H1 (cell line): ENCODE measurements at regions not wholly inside any gene's neighbourhood (a gene's known extent, or its start where the extent isn't known, plus 50 kb on each side); places are given as distances from the start of the nearest gene placed in this dataset.

Experiments
- ATF3 ChIP-seq: IDR thresholded peaks from 2 replicates; pipeline ENCODE4 v1.6.1; 2011; ENCODE audit warnings: low read depth, mild to moderate bottlenecking, low read length; ENCODE audit not compliant: insufficient read depth
- CTCF ChIP-seq, 3 experiments: IDR thresholded peaks; 1 replicate in 2 of 3; 2 replicates in 1 of 3; pipeline versions ENCODE4 v1.5.1 to v1.6.1; 2011; ENCODE audit warnings: low read length in 3 of 3, mild to moderate bottlenecking in 3 of 3, inconsistent platforms in 2 of 3, low read depth in 1 of 3, moderate library complexity in 1 of 3; ENCODE audit not compliant: insufficient read depth in 1 of 3; ENCODE audit errors: control extremely low read depth in 1 of 3
- EZH2 ChIP-seq: fragments of 200-600 bp; sonication (generic); IDR thresholded peaks from 2 replicates; pipeline ENCODE4 v1.7.1; 2012; ENCODE audit warnings: low read depth, mild to moderate bottlenecking, moderate library complexity, low read length, inconsistent platforms; ENCODE audit not compliant: severe bottlenecking
- NRF1 ChIP-seq: IDR thresholded peaks from 2 replicates; pipeline ENCODE4 v1.6.1; 2011; ENCODE audit warnings: mild to moderate bottlenecking, low read depth, low read length, improper control_type of control experiment
- POLR2A ChIP-seq, 2 experiments: IDR thresholded peaks; 1 replicate in 1 of 2; 2 replicates in 1 of 2; pipeline ENCODE4 v1.6.1; 2011; ENCODE audit warnings: low read depth in 2 of 2, low read length in 2 of 2, mild to moderate bottlenecking in 2 of 2; ENCODE audit errors: control extremely low read depth in 1 of 2
- RAD21 ChIP-seq, 2 experiments: IDR thresholded peaks in 1 of 2; conservative IDR thresholded peaks in 1 of 2; 2 replicates each; pipeline ENCODE4 v1.6.1; 2011; ENCODE audit warnings: low read depth in 2 of 2, low read length in 2 of 2, improper control_type of control experiment in 1 of 2, inconsistent platforms in 1 of 2, mild to moderate bottlenecking in 1 of 2, moderate library complexity in 1 of 2
- RNF2 ChIP-seq: fragments of 200-900, 300-1000 bp; sonication (generic); IDR thresholded peaks from 2 replicates; pipeline ENCODE4 v1.7.1; 2016; ENCODE audit warnings: borderline replicate concordance, low read depth, mild to moderate bottlenecking, antibody characterized with exemption, low read length; ENCODE audit not compliant: poor library complexity, severe bottlenecking; ENCODE audit errors: missing control alignments
- SIN3A ChIP-seq, 2 experiments: IDR thresholded peaks in 1 of 2; conservative IDR thresholded peaks in 1 of 2; 2 replicates each; pipeline ENCODE4 v1.6.1; 2011 to 2012; ENCODE audit warnings: low read length in 2 of 2, improper control_type of control experiment in 1 of 2, low read depth in 1 of 2, mild to moderate bottlenecking in 1 of 2
- SRF ChIP-seq: IDR thresholded peaks from 2 replicates; pipeline ENCODE4 v1.6.1; 2011; ENCODE audit warnings: mild to moderate bottlenecking, low read depth, low read length, moderate library complexity
- TAF1 ChIP-seq: IDR thresholded peaks from 2 replicates; pipeline ENCODE4 v1.6.1; 2011; ENCODE audit warnings: mild to moderate bottlenecking, low read depth, low read length

- TF ChIP-seq POLR2A (IDR thresholded peaks at IDR 0.05; ENCODE audit: control extremely low read depth in 1 of 2, low read depth in 2 of 2, low read length in 2 of 2) (no peak), NRF1 (no peak), SRF (no peak), EZH2 (no peak), CTCF (IDR thresholded peaks at IDR 0.05; ENCODE audit: control extremely low read depth in 1 of 3, insufficient read depth in 1 of 3, low read depth in 1 of 3, low read length in 3 of 3) (no peak), TAF1 (no peak), ATF3 (no peak), RNF2 (no peak), RAD21 (IDR thresholded peaks at IDR 0.05 in 1 of 2, conservative IDR thresholded peaks at IDR 0.05 in 1 of 2; ENCODE audit: low read depth in 2 of 2, low read length in 2 of 2) (no peak), SIN3A (conservative IDR thresholded peaks at IDR 0.05 in 1 of 2, IDR thresholded peaks at IDR 0.05 in 1 of 2; ENCODE audit: low read depth in 1 of 2, low read length in 2 of 2) (no peak)
Observed at GRCh38 chr14:99041141-99041819, 230.7 kb downstream of the BCL11B start.
